Body of pancreas (tissue), 4 donors: ENCODE measurements at regions not wholly inside any gene's neighbourhood (a gene's known extent, or its start where the extent isn't known, plus 50 kb on each side); places are given as distances from the start of the nearest gene placed in this dataset.

ENCODE experiments used
- CTCF ChIP-seq, 7 experiments: fragments of 450-650 bp in 4 of 7; fragments of 200-600 bp in 3 of 7; sonication (generic) in 3 of 7; IDR thresholded peaks; one replicate each; pipeline ENCODE4 v1.5.1; 2016 to 2019; ENCODE audit warnings: antibody characterized with exemption in 7 of 7
- POLR2A ChIP-seq, 3 donors: fragments of 450-650 bp; IDR thresholded peaks; one replicate each; pipeline ENCODE4 v1.6.1; 2016; ENCODE audit warnings: antibody characterized with exemption in 3 of 3, mild to moderate bottlenecking in 2 of 3

DNA sequence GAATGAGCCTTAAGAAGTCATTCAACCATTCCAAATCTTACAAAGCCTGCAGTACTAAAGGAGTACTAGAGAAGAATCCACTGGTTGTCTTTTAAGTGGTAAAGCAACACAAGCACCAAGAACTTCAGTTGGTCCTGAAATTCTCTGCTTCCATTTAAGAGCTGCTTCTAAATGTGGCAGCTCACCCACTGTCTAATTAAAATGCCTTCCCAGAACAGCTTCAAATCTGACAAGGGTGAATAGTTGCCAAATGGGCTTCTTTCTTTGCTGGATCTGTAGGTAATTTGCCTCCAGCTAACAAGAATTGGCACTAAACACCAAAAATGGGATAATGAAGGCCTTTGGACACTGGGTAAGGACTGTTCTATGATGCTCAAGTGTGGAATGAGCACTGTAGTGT, 72.2 kb upstream of the NAP1L1 start:
- TF ChIP-seq POLR2A (IDR thresholded peaks at IDR 0.05) (no peak), CTCF (IDR thresholded peaks at IDR 0.05) (no peak)
